ENCODE measurements at regions not wholly inside any gene's neighbourhood (a gene's known extent, or its start where the extent isn't known, plus 50 kb on each side); places are given as distances from the start of the nearest gene placed in this dataset.
"Not testable (repeated sequence)": the region's sequence is repeated elsewhere in the genome, so short reads cannot be mapped to it uniquely, and the experiment has no call there.

DNA sequence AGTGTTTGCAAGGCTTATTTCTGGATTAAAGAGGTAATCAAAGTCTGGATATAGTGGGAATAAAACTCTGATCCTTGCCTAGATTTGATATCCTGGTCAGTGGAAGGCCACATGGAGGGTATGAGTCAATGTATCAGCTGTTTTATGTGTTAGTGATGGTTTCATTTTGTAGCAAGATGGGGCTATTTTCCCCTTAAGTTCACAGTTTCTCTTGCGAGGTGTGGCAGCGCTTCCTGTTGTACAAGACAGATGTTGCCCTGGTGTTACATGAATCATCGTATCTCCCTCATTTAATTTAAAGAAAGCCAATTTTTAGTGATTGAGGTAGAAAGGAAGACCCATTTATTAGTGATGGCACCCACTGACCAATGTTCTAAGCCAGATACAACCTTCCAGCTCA lies 220.2 kb downstream of the DUSP10 start:
- no peak for TF ChIP-seq CTCF (IDR thresholded peaks at IDR 0.05; ENCODE audit: extremely low read depth, insufficient read depth, missing control alignments)
- in situ Hi-C loops (cut with MboI; ENCODE audit: low pct_unique_long_range_greater_than_20kb, low sequenced_read_pairs, unreplicated experiment), result no loop called here
- DNase-seq (ENCODE audit: low spot score), result no peak

GRCh38 chr1:221522529-221522940 lies 219.4 kb downstream of the DUSP10 start:
- in situ Hi-C loops (cut with MboI; ENCODE audit: low pct_unique_long_range_greater_than_20kb, low sequenced_read_pairs, unreplicated experiment), result no loop called here
- no peak for TF ChIP-seq CTCF (IDR thresholded peaks at IDR 0.05; ENCODE audit: extremely low read depth, insufficient read depth, missing control alignments)
- DNase-seq (ENCODE audit: low spot score), result no peak

GRCh38 chr1:221525749-221526148 lies 216.1 kb downstream of the DUSP10 start:
- DNase-seq (ENCODE audit: low spot score), result no peak
- TF ChIP-seq CTCF (IDR thresholded peaks at IDR 0.05; ENCODE audit: extremely low read depth, insufficient read depth, missing control alignments), result no peak
- in situ Hi-C loops (cut with MboI; ENCODE audit: low pct_unique_long_range_greater_than_20kb, low sequenced_read_pairs, unreplicated experiment), result no loop called here

- in situ Hi-C loops (cut with MboI; ENCODE audit: low pct_unique_long_range_greater_than_20kb, low sequenced_read_pairs, unreplicated experiment), result no loop called here
- TF ChIP-seq CTCF (IDR thresholded peaks at IDR 0.05; ENCODE audit: extremely low read depth, insufficient read depth, missing control alignments), result no peak
- DNase-seq (ENCODE audit: low spot score), result no peak
Measured at GRCh38 chr1:221527302-221527701, 214.6 kb downstream of the DUSP10 start.

DNA sequence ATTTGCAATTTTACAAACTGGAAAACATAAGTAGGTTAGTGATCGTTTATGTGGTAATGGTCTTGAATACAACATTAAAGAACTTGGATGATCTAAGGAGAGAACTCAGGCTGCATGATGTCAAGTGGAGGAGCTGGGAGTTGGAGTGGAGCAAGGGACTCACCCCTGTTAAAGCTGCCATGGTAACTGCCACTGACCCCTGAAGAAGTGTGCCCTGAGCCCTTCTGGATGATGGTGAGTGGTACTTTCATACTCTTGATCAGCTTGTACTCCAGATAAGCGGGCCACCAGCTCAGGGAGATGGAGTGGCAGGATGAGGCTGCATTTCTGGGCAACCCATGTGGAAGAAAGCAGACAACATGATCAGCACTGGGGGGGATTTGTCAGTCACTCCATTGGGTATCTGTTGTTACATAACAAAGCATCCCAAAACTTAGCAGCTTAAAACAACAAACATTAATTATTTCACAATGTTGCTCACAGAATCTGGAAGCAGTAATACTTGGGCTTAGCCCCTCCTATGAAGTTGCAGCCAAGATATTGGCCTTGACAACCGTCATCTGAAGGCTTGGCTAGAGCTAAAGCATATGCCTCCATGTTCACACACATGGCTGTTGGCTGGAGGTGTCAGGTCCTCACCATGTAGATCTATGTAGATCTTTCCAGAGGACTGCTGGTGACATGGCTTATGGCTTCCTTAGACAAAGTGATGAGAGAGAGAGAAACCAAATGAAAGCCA lies 213.8 kb downstream of the DUSP10 start:
- in situ Hi-C loops (cut with MboI; ENCODE audit: low pct_unique_long_range_greater_than_20kb, low sequenced_read_pairs, unreplicated experiment), result no loop called here
- no peak for TF ChIP-seq CTCF (IDR thresholded peaks at IDR 0.05; ENCODE audit: extremely low read depth, insufficient read depth, missing control alignments)
- no peak for DNase-seq (ENCODE audit: low spot score)

DNA sequence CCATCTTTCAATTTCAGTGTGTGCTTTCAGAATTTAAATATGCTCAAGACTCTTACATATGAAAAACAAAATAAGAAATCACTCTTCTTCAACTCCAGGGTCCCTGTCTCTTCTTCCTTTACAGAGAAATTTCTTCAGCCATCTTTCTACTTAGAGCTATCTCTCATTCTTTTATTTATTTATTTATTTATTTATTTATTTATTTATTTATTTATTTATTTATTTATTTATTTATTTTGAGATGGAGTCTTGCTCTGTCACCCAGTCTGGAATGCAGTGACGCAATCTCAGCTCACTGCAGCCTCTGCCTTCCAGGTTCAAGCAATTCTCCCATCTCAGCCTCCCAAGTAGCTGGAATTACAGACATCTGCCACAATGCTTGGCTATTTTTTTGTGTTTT lies 211.7 kb downstream of the DUSP10 start:
- DNase-seq (ENCODE audit: low spot score); in situ Hi-C loops (cut with MboI; ENCODE audit: low pct_unique_long_range_greater_than_20kb, low sequenced_read_pairs, unreplicated experiment): not testable (repeated sequence)

GRCh38 chr1:221530791-221531190 lies 211.1 kb downstream of the DUSP10 start:
- TF ChIP-seq CTCF (IDR thresholded peaks at IDR 0.05; ENCODE audit: extremely low read depth, insufficient read depth, missing control alignments), result no peak
- no peak for DNase-seq (ENCODE audit: low spot score)
- in situ Hi-C loops (cut with MboI; ENCODE audit: low pct_unique_long_range_greater_than_20kb, low sequenced_read_pairs, unreplicated experiment), result no loop called here
